HG03108 (cell line): ENCODE measurements at regions not wholly inside any gene's neighbourhood (a gene's known extent, or its start where the extent isn't known, plus 50 kb on each side); places are given as distances from the start of the nearest gene placed in this dataset.
"Not testable (repeated sequence)": the region's sequence is repeated elsewhere in the genome, so short reads cannot be mapped to it uniquely, and the experiment has no call there.

ENCODE experiments used
- ATAC-seq: cut with Tn5 transposase; IDR thresholded peaks from one replicate; pipeline ENCODE4 v1.9.1; 2021; ENCODE audit warnings: moderate library complexity; ENCODE audit not compliant: unreplicated experiment

- not testable (repeated sequence) for ATAC-seq
Observed at GRCh38 chr16:18263046-18263445, 73.5 kb downstream of the NPIPA8 start.

- not testable (repeated sequence) for ATAC-seq
Observed at GRCh38 chr16:18261848-18262247, 74.7 kb downstream of the NPIPA8 start.

DNA sequence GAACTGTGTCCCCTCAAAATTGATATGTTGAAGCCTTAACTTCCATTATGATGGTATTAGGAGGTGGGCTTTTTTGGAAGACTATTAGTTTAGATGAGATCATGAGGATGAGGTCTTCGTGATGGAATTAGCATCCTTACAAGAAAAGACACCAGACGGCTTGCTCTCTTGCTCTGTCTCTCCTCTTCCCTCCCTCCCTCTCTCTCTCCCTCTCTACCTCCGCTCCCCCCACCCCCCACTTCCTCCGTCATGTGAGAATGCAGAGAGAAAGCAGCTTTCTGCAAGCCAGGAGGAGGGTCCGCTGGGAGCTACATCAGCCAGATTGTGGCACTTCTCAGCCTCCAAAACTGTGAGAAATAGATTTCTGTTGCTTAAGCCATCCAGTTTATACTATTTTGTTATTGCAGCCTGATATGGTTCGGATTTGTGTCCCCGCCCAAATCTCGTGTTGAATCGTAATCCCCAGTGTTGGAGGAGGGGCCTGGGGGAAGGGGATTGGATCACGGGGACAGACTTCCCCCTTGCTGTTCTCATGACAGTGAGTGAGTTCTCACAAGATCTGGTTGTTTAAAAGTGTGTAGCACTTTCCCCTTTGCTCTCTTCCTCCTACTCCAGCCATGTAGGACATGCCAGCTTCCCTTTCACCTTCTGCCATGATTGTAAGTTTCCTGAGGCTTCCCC, 76.9 kb downstream of the NPIPA8 start:
- not testable (repeated sequence) for ATAC-seq

- ATAC-seq: not testable (repeated sequence)
Observed at GRCh38 chr16:18252943-18253342, 83.6 kb downstream of the NPIPA8 start.

- not testable (repeated sequence) for ATAC-seq
Observed at GRCh38 chr16:18230505-18230904, 106.0 kb downstream of the NPIPA8 start.

GRCh38 chr16:18222054-18223009, 114.2 kb downstream of the NPIPA8 start:
- not testable (repeated sequence) for ATAC-seq

GRCh38 chr16:18217741-18218140, 118.8 kb downstream of the NPIPA8 start:
- not testable (repeated sequence) for ATAC-seq

GRCh38 chr16:18216814-18217213, 119.7 kb downstream of the NPIPA8 start:
- ATAC-seq: not testable (repeated sequence)

- not testable (repeated sequence) for ATAC-seq
Observed at GRCh38 chr16:18213810-18214209, 122.7 kb downstream of the NPIPA8 start.

- ATAC-seq: not testable (repeated sequence)
Observed at GRCh38 chr16:18211505-18211904, 125.0 kb downstream of the NPIPA8 start.

GRCh38 chr16:18204786-18205185, 131.8 kb downstream of the NPIPA8 start:
- ATAC-seq: not testable (repeated sequence)

DNA sequence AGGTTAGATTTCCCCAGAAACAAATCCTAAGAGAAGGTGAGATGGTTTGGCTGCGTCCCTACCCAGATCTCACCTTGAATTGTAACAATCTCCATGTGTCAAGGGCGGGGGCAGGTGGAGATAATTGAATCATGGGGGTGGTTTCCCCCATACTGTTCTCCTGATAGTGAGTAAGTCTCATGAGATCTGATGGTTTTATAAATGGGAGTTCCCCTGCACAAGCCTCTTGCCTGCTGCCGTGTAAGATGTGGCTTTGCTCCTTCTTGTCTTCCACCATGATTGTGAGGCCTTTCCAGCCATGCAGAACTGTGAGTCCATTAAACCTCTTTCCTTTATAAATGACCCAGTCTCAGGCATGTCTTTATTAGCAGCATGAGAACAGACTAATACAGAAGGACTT, 132.2 kb downstream of the NPIPA8 start:
- ATAC-seq: not testable (repeated sequence)

DNA sequence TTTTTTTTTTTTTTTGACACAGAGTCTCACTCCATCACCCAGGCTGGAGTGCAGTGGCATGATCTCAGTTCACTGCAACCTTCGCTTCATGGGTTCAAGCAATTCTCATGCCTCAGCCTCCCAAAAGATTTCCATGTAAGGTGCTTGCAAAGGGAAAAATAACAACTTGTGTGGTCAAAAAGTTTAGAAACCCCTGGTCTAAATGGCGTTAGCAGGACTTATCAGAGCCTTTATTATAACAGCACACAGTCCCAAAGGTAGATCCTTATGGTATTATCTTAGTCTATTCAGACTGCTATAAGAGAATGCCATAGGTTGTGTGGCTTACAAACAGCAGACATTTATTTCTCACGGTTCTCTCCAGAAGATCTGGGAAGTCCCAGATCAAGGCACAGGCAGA, 135.0 kb downstream of the NPIPA8 start:
- ATAC-seq: not testable (repeated sequence)

DNA sequence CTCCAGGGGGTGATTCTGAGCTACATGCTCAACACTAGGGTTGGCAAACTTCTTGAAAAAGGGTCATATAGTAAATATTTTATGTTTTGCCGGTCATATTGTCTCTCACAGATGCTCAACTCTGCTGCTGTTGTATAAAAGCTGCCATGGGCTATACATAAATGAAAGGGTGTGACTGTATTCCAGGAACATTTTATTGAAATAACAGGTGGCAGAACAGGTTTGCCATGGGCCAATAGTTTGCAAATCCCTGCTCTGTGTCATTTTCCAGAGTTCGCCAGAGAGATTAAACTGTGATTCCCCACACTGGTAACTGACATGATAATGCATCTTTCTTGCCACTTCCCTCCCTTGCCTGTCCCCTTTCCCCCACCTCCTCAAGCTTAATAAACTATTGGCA, 144.1 kb downstream of the NPIPA8 start:
- not testable (repeated sequence) for ATAC-seq

DNA sequence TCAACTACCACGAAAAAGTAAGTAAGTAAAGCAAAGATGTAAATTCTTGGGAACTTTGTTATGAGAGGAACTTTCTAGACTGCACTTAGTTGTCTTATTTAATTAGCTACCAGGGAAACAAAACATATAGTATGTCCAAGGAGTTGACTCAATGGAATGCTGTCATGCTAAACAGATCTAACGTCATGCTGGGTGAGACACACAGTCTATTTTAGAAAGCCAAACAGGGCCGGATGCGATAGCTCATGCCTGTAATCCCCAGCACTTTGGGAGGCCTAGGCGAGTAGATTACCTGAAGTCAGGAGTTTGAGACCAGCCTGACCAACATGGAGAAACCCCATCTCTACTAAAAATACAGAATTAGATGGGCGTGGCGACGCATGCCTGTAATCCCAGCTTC, 146.4 kb downstream of the NPIPA8 start:
- ATAC-seq: not testable (repeated sequence)

- ATAC-seq: not testable (repeated sequence)
Observed at GRCh38 chr16:18184755-18185154, 151.8 kb downstream of the NPIPA8 start.

DNA sequence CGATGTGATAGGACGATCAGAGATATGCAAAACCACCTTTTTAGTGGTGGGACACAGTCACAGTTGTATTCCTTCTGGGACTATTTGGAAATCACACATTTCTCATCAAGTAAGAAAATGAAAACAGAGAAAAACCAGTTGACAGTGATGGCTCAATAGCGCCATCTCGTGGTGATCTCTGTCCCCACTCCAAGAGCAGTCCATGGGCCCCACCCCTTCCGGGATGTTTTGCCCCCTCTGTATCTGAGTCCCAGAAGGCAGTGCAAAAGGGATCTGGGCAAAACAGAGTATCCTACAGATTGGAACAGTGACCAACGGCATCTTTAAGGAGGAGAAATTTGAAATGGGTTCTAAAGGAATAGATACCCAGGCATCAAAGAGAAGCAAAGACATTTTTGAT, 155.5 kb downstream of the NPIPA8 start:
- not testable (repeated sequence) for ATAC-seq

GRCh38 chr16:18173945-18174497, 162.5 kb downstream of the NPIPA8 start:
- ATAC-seq: not testable (repeated sequence)

GRCh38 chr16:18162293-18162692, 174.2 kb downstream of the NPIPA8 start:
- not testable (repeated sequence) for ATAC-seq

- not testable (repeated sequence) for ATAC-seq
Observed at GRCh38 chr16:18161224-18161623, 175.3 kb downstream of the NPIPA8 start.

- ATAC-seq: not testable (repeated sequence)
Observed at GRCh38 chr16:18159185-18159584, 177.4 kb downstream of the NPIPA8 start.
